Ishikawa (cell line): ENCODE measurements at regions not wholly inside any gene's neighbourhood (a gene's known extent, or its start where the extent isn't known, plus 50 kb on each side); places are given as distances from the start of the nearest gene placed in this dataset.

Source experiments
- CEBPB ChIP-seq: IDR thresholded peaks from 2 replicates; pipeline ENCODE4 v1.6.1; 2012
- CREB1 ChIP-seq: IDR thresholded peaks from 2 replicates; pipeline ENCODE4 v1.6.1; 2012; ENCODE audit warnings: low read depth
- EGR1 ChIP-seq: IDR thresholded peaks from 2 replicates; pipeline ENCODE4 v1.6.1; 2012
- EP300 ChIP-seq: IDR thresholded peaks from 2 replicates; pipeline ENCODE4 v1.6.1; 2012; ENCODE audit warnings: borderline replicate concordance
- FOXM1 ChIP-seq: IDR thresholded peaks from 2 replicates; pipeline ENCODE4 v1.6.1; 2012; ENCODE audit warnings: low read depth, borderline replicate concordance
- NFIC ChIP-seq: IDR thresholded peaks from 2 replicates; pipeline ENCODE4 v1.6.1; 2012
- RAD21 ChIP-seq: IDR thresholded peaks from 2 replicates; pipeline ENCODE4 v1.6.1; 2012; ENCODE audit warnings: low read depth
- REST ChIP-seq: IDR thresholded peaks from 2 replicates; pipeline ENCODE4 v1.6.1; 2012; ENCODE audit warnings: low read depth, mild to moderate bottlenecking
- TAF1 ChIP-seq: IDR thresholded peaks from 2 replicates; pipeline ENCODE4 v1.6.1; 2012; ENCODE audit warnings: low read depth, mild to moderate bottlenecking
- TCF12 ChIP-seq: IDR thresholded peaks from 2 replicates; pipeline ENCODE4 v1.6.1; 2012; ENCODE audit warnings: low read depth
- USF1 ChIP-seq: IDR thresholded peaks from 2 replicates; pipeline ENCODE4 v1.6.1; 2012
- YY1 ChIP-seq: IDR thresholded peaks from 2 replicates; pipeline ENCODE4 v1.6.1; 2012; ENCODE audit warnings: low read depth
- ZBTB7A ChIP-seq: IDR thresholded peaks from 2 replicates; pipeline ENCODE4 v1.6.1; 2012; ENCODE audit warnings: low read depth
- TF ChIP-seq, protein P1 (sequence below): IDR thresholded peaks from 2 replicates; pipeline ENCODE4 v1.6.1; 2012

DNA sequence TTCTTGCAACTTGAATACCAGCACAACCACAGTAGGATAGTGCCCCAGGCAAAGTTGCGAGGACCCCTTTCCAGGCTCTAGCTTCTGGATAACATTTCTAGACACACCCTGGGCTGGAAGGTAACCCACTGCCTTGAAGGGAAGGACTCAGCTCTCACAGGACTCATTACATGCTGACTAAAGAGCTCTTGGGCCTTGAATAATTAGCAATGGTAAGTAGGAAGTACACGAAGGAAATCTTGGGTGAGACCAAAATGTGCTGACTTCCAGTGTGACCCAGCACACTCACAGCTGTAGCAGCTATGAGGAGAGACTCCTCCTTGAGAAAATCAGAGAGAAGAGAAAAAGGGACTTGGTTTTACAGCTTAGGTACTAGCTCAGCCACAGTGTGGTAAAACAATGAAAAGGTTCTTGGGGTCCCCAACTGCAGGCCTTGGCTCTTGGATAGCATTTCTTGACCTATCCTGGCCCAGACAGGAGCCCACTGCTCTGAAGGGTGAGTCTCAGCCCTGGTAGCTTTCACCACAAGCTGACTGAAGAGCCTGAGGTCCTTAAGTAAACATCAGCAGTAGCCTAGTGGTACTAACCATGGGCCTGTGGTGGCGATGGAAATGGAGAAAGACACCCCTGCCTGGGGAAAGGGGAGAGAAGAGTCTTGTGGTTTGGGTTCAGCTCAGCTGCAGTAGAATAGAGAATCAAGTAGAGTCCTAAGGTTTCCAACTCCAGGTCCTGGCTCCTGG is 621.7 kb downstream of the SEMA5A start:
- TF ChIP-seq EP300 (no peak), CEBPB (no peak), FOXM1 (no peak), REST (no peak), CREB1 (no peak), NFIC (no peak), TAF1 (no peak), RAD21 (no peak), EGR1 (no peak), ZBTB7A (no peak), USF1 (no peak), TCF12 (no peak), YY1 (no peak)
- TF ChIP-seq, protein P1, sequence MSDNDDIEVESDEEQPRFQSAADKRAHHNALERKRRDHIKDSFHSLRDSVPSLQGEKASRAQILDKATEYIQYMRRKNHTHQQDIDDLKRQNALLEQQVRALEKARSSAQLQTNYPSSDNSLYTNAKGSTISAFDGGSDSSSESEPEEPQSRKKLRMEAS = no peak
